ENCODE measurements at regions not wholly inside any gene's neighbourhood (a gene's known extent, or its start where the extent isn't known, plus 50 kb on each side); places are given as distances from the start of the nearest gene placed in this dataset.

- H3K27ac ChIP-seq (ENCODE audit: control insufficient read depth, insufficient read depth, low read length): no peak overlapping the region
- DNase-seq (ENCODE audit: low read depth, low spot score) (no peak), FAIRE-seq (no peak)
- H3K4me1 ChIP-seq (ENCODE audit: control insufficient read depth, extremely low read depth, insufficient read depth, low read length): no peaks in the 10 kb centered on the region
- H3K27me3 ChIP-seq (ENCODE audit: control insufficient read depth, extremely low read depth, insufficient read depth, low read length): no peaks in the 10 kb centered on the region
- H3K4me3 ChIP-seq (ENCODE audit: control insufficient read depth in 2 of 3, extremely low read depth in 1 of 3, insufficient read depth in 2 of 3, low read depth in 1 of 3, low read length in 3 of 3): no peak overlapping the region
- no peak for TF ChIP-seq EZH2 (IDR thresholded peaks at IDR 0.05; ENCODE audit: low read length)
- TF ChIP-seq CTCF (optimal IDR thresholded peaks at IDR 0.05 in 1 of 3, IDR thresholded peaks at IDR 0.05 in 1 of 3, conservative IDR thresholded peaks at IDR 0.05 in 1 of 3; ENCODE audit: extremely low read depth in 1 of 3, insufficient read depth in 2 of 3, low read length in 3 of 3): no peak
- H3K36me3 ChIP-seq (ENCODE audit: control insufficient read depth in 2 of 2, extremely low read depth in 1 of 2, insufficient read depth in 2 of 2, low read length in 2 of 2): no peaks in the 10 kb centered on the region
- H3K9me1 ChIP-seq (ENCODE audit: control insufficient read depth, extremely low read depth, insufficient read depth, low read length): no peaks in the 10 kb centered on the region
- dilution Hi-C loops (cut with MboI; ENCODE audit: extremely low pct_ligation_motif_present, low sequenced_read_pairs): no loop called here
- no peak overlapping the region for H2AFZ ChIP-seq (ENCODE audit: control insufficient read depth, low read length)
- no peaks in the 10 kb centered on the region for H4K20me1 ChIP-seq (ENCODE audit: control insufficient read depth, extremely low read depth, insufficient read depth, low read length)
- H3K4me2 ChIP-seq (ENCODE audit: control insufficient read depth, extremely low read depth, insufficient read depth, low read depth, low read length): no peak overlapping the region
- no peaks in the 10 kb centered on the region for H3K9me3 ChIP-seq (ENCODE audit: control insufficient read depth, low read depth, low read length)
- H3K9ac ChIP-seq (ENCODE audit: control insufficient read depth, extremely low read depth, insufficient read depth, low read length): no peak overlapping the region
- H3K79me2 ChIP-seq (ENCODE audit: control insufficient read depth, insufficient read depth, low read length): no peaks in the 10 kb centered on the region
Measured at GRCh38 chr12:131636266-131636665, 74.6 kb upstream of the SFSWAP start.

DNA sequence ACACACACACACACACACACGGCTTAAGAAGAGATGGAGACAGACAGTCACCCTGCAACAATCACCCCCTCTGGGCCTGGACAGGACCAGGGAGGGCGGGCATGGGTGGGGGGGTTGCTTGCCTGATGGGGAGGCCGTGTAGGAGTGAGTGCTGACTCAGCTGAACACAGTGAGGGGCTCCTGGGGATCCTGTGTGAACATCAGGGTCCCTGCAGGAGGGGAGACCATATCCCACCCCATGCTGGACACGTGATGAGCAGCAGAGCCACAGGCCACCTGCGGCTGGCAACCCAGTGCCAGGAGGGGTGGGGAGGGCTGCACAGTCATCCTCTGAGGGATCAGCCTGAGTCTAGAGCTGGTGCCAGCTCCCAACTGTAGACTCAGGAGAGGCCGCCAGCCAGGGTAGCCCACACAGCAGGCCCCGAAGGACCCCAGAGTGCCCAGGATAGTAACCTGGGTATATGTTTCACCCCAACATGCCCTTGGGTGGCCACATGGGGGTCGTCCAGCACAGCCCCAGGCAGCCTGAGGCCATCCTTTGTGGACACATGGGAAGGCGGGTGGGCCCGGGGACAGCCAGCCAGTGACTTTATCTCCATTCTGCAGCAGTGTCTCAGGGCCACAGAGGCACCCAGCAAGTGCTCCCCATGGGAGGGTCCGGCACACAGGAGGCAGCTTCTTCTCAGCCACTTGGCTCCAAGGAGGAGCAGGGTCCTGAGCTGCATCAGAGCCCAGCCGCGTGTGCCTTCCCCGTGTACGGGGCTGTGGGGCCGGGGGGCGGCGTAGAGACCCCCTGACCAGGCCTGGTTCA, 73.7 kb upstream of the SFSWAP start:
- DNase-seq (ENCODE audit: low read depth, low spot score) (no peak), FAIRE-seq (no peak)
- H3K9me1 ChIP-seq (ENCODE audit: control insufficient read depth, extremely low read depth, insufficient read depth, low read length): no peaks in the 10 kb centered on the region
- H3K27me3 ChIP-seq (ENCODE audit: control insufficient read depth, extremely low read depth, insufficient read depth, low read length): no peaks in the 10 kb centered on the region
- no peaks in the 10 kb centered on the region for H3K4me1 ChIP-seq (ENCODE audit: control insufficient read depth, extremely low read depth, insufficient read depth, low read length)
- dilution Hi-C loops (cut with MboI; ENCODE audit: extremely low pct_ligation_motif_present, low sequenced_read_pairs): no loop called here
- no peak overlapping the region for H3K9ac ChIP-seq (ENCODE audit: control insufficient read depth, extremely low read depth, insufficient read depth, low read length)
- no peak overlapping the region for H3K4me3 ChIP-seq (ENCODE audit: control insufficient read depth in 2 of 3, extremely low read depth in 1 of 3, insufficient read depth in 2 of 3, low read depth in 1 of 3, low read length in 3 of 3)
- no peaks in the 10 kb centered on the region for H3K36me3 ChIP-seq (ENCODE audit: control insufficient read depth in 2 of 2, extremely low read depth in 1 of 2, insufficient read depth in 2 of 2, low read length in 2 of 2)
- no peak overlapping the region for H3K4me2 ChIP-seq (ENCODE audit: control insufficient read depth, extremely low read depth, insufficient read depth, low read depth, low read length)
- H3K79me2 ChIP-seq (ENCODE audit: control insufficient read depth, insufficient read depth, low read length): no peaks in the 10 kb centered on the region
- TF ChIP-seq CTCF (optimal IDR thresholded peaks at IDR 0.05 in 1 of 3, IDR thresholded peaks at IDR 0.05 in 1 of 3, conservative IDR thresholded peaks at IDR 0.05 in 1 of 3; ENCODE audit: extremely low read depth in 1 of 3, insufficient read depth in 2 of 3, low read length in 3 of 3) (no peak), EZH2 (IDR thresholded peaks at IDR 0.05; ENCODE audit: low read length) (no peak)
- no peaks in the 10 kb centered on the region for H4K20me1 ChIP-seq (ENCODE audit: control insufficient read depth, extremely low read depth, insufficient read depth, low read length)
- H2AFZ ChIP-seq (ENCODE audit: control insufficient read depth, low read length): no peak overlapping the region
- no peak overlapping the region for H3K27ac ChIP-seq (ENCODE audit: control insufficient read depth, insufficient read depth, low read length)
- no peaks in the 10 kb centered on the region for H3K9me3 ChIP-seq (ENCODE audit: control insufficient read depth, low read depth, low read length)

Measured in keratinocyte (primary cell).